ENCODE measurements at regions not wholly inside any gene's neighbourhood (a gene's known extent, or its start where the extent isn't known, plus 50 kb on each side); places are given as distances from the start of the nearest gene placed in this dataset.

GRCh38 chr6:66096679-66097078 is 389.7 kb upstream of the EYS start (continued):
- TF ChIP-seq STAT6 (CRISPR knock-in tag; IDR thresholded peaks at IDR 0.05): no peak
- no peak for TF ChIP-seq ZSCAN32 (CRISPR knock-in tag; IDR thresholded peaks at IDR 0.05)
- TF ChIP-seq NR4A1 (CRISPR knock-in tag; IDR thresholded peaks at IDR 0.05): no peak
- no peak for TF ChIP-seq NR4A1 (tag; IDR thresholded peaks at IDR 0.05)
- no peak for TF ChIP-seq ZNF511 (CRISPR knock-in tag; IDR thresholded peaks at IDR 0.05)
- no peak for TF ChIP-seq SNRNP70 (optimal IDR thresholded peaks at IDR 0.05; ENCODE audit: low read depth, low read length)
- no peak for TF ChIP-seq MAFF (IDR thresholded peaks at IDR 0.05; ENCODE audit: low read length)
- no peak for TF ChIP-seq REST (IDR thresholded peaks at IDR 0.05; ENCODE audit: borderline replicate concordance)
- TF ChIP-seq REST (CRISPR knock-in tag; IDR thresholded peaks at IDR 0.05; ENCODE audit: low read depth): no peak
- no peak for TF ChIP-seq SOX6 (IDR thresholded peaks at IDR 0.05)

Data from K562 (cell line).